ENCODE measurements at regions not wholly inside any gene's neighbourhood (a gene's known extent, or its start where the extent isn't known, plus 50 kb on each side); places are given as distances from the start of the nearest gene placed in this dataset.

GRCh38 chr6:7048894-7049293 lies 58.9 kb upstream of the RREB1 start:
- Histone ChIP-seq H3K27ac (ENCODE audit: extremely low read depth, low read depth, low read length) (no peak overlapping the region), H3K4me3 (no peak overlapping the region), H3K4me2 (ENCODE audit: insufficient read depth, low read length) (no peak overlapping the region), H3K4me1 (replicated peaks in 1 of 2; ENCODE audit: control insufficient read depth in 2 of 2, insufficient read depth in 2 of 2, low read length in 2 of 2) (peaks cover 11 to 22% of the 10 kb centered on the region in 2 experiments; a peak in 4 of 5 replicates), H3K9ac (ENCODE audit: insufficient read depth in 1 of 2, low read depth in 2 of 2, low read length in 2 of 2) (no peak overlapping the region), H3K79me2 (ENCODE audit: control insufficient read depth, insufficient read depth, low read length) (no peaks in the 10 kb centered on the region), H4K20me1 (replicated peaks; ENCODE audit: control insufficient read depth, insufficient read depth, low read length) (no peaks in the 10 kb centered on the region), H2AFZ (ENCODE audit: low read depth, low read length) (no peak overlapping the region), H3K9me3 (replicated peaks; ENCODE audit: control insufficient read depth, insufficient read depth, low read depth, low read length) (no peaks in the 10 kb centered on the region), H3K36me3 (ENCODE audit: control insufficient read depth, insufficient read depth, low read length) (no peaks in the 10 kb centered on the region), H3K27me3 (ENCODE audit: control insufficient read depth in 2 of 2, insufficient read depth in 2 of 2, low read length in 2 of 2) (no peaks in the 10 kb centered on the region), H3K9me1 (ENCODE audit: control insufficient read depth, insufficient read depth, low read length) (no peaks in the 10 kb centered on the region)
- WGBS (ENCODE audit: insufficient coverage, low coverage, missing lambda C conversion rate) = 38% methylated on average over 1 of the region's 2 CpGs
- intact Hi-C loops (cut with micrococcal nuclease) = no loop called here
- no peak for FAIRE-seq
- peak; percentile 16; the same call in 1 of the 3 replicates for ATAC-seq
- no peak for DNase-seq (ENCODE audit: extremely low read depth in 1 of 4, low spot score in 3 of 4)
- no TSS peak for BruUV-seq (replicated peaks)
- in situ Hi-C loops (cut with MboI) = no loop called here
- ChIA-PET POLR2A (interaction anchor here (0.6 to 2.8 kb wide), 3 partner anchors 9 to 50 kb away, joined by 3 to 15 read pairs (median 3); no protein-coding TSS in a partner anchor), CTCF (ENCODE audit: low intra/inter-chr PET ratio) (no interaction called here)
- TF ChIP-seq GABPB2 (CRISPR knock-in tag; conservative IDR thresholded peaks at IDR 0.05) = no peak
- TF ChIP-seq ZBTB12 (CRISPR knock-in tag; IDR thresholded peaks at IDR 0.05) = no peak
- no peak for TF ChIP-seq SAFB2 (IDR thresholded peaks at IDR 0.05; ENCODE audit: borderline replicate concordance, low read depth, low read length, severe bottlenecking)
- TF ChIP-seq KDM5B (IDR thresholded peaks at IDR 0.05; ENCODE audit: insufficient replicate concordance, low read depth, low read length) = no peak
- no peak for TF ChIP-seq RHOXF2B (CRISPR knock-in tag; conservative IDR thresholded peaks at IDR 0.05)
- TF ChIP-seq ZKSCAN8 (CRISPR knock-in tag; IDR thresholded peaks at IDR 0.05) = no peak
- TF ChIP-seq ZNF175 (CRISPR knock-in tag; IDR thresholded peaks at IDR 0.05; ENCODE audit: low read depth) = no peak
- TF ChIP-seq BCLAF1 (IDR thresholded peaks at IDR 0.05; ENCODE audit: borderline replicate concordance in 1 of 2, control insufficient read depth in 1 of 2, low read depth in 2 of 2, low read length in 1 of 2) = no peak
- no peak for TF ChIP-seq TCF7 (IDR thresholded peaks at IDR 0.05; ENCODE audit: borderline replicate concordance)
- no peak for TF ChIP-seq LCOR (CRISPR knock-in tag; IDR thresholded peaks at IDR 0.05)
- no peak for TF ChIP-seq MAZ (CRISPR knock-in tag; conservative IDR thresholded peaks at IDR 0.05 in 1 of 2, IDR thresholded peaks at IDR 0.05 in 1 of 2)
- TF ChIP-seq CCNT2 (IDR thresholded peaks at IDR 0.05; ENCODE audit: borderline replicate concordance, extremely low read depth, insufficient read length, low read depth, low read length) = no peak
- TF ChIP-seq ZBED1 (IDR thresholded peaks at IDR 0.05) = no peak
- no peak for TF ChIP-seq BCOR (IDR thresholded peaks at IDR 0.05)
- no peak for TF ChIP-seq ESRRB (CRISPR knock-in tag; IDR thresholded peaks at IDR 0.05; ENCODE audit: borderline replicate concordance)
- peak; percentile 68 for TF ChIP-seq PKNOX1 (IDR thresholded peaks at IDR 0.05)
- TF ChIP-seq ATF4 (CRISPR knock-in tag; IDR thresholded peaks at IDR 0.05) = no peak
- 0 out of 2 replicates have a peak, but pooled peaks have one; percentile 13 for TF ChIP-seq ZNF384 (IDR thresholded peaks at IDR 0.05; ENCODE audit: low read depth, low read length)

Data from K562 (cell line).